ENCODE measurements at regions not wholly inside any gene's neighbourhood (a gene's known extent, or its start where the extent isn't known, plus 50 kb on each side); places are given as distances from the start of the nearest gene placed in this dataset.

- TF ChIP-seq, protein P1, sequence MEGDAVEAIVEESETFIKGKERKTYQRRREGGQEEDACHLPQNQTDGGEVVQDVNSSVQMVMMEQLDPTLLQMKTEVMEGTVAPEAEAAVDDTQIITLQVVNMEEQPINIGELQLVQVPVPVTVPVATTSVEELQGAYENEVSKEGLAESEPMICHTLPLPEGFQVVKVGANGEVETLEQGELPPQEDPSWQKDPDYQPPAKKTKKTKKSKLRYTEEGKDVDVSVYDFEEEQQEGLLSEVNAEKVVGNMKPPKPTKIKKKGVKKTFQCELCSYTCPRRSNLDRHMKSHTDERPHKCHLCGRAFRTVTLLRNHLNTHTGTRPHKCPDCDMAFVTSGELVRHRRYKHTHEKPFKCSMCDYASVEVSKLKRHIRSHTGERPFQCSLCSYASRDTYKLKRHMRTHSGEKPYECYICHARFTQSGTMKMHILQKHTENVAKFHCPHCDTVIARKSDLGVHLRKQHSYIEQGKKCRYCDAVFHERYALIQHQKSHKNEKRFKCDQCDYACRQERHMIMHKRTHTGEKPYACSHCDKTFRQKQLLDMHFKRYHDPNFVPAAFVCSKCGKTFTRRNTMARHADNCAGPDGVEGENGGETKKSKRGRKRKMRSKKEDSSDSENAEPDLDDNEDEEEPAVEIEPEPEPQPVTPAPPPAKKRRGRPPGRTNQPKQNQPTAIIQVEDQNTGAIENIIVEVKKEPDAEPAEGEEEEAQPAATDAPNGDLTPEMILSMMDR (IDR thresholded peaks at IDR 0.05), result no peak
- no peak for TF ChIP-seq POLR2A (IDR thresholded peaks at IDR 0.05)
These were observed 84.8 kb upstream of the CRIM1 start for GRCh38 chr2:36270758-36271157.
